ENCODE measurements at regions not wholly inside any gene's neighbourhood (a gene's known extent, or its start where the extent isn't known, plus 50 kb on each side); places are given as distances from the start of the nearest gene placed in this dataset.
"Not testable (repeated sequence)": the region's sequence is repeated elsewhere in the genome, so short reads cannot be mapped to it uniquely, and the experiment has no call there.

DNA sequence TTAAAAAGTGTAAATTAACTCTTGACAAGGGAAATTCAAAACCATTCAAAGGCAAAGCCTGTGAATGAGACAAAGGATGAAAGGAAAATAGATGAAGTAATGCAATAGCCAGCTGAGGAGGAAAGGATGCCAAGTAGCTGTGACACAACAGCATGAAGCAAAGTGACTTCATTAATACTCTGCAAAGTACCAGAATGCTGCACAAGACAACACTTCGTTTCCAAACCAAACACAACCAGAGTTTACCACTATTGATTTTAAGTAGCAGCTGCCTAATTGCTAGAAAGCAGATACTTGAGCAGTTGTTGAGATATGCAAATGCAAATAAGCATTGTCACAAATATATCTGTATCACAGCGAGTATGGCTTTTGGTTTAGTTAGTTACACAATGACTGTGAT is 54.7 kb upstream of the POMZP3 start:
- in situ Hi-C loops (cut with MboI; ENCODE audit: low pct_ligation_motif_present in 1 of 4, low pct_unique_long_range_greater_than_20kb in 1 of 4, low sequenced_read_pairs in 3 of 4); intact Hi-C loops (cut with DNase I; ENCODE audit: low total_unique reads): not testable (repeated sequence)
- WGBS, 2 donors (ENCODE audit: low coverage in 1 of 2), result 51 to 90% methylated on average over 2 of the region's 2 CpGs

DNA sequence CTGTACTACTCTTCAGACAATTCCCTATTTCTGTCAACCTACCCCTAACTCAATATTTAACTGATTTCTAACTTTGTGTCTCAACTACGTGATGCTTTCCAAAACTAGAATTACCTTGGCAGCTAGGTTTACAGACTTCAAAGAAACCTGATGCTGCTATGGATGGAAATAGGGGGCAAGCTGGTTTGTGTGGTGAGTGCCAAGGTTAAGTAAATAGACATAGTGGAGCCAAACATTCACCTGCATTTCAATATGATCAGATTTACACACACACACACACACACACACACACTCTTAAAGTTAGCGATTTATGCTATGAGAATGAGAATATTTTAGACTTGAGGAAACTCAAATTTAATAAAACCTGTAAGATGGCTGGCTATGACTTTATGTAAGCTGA is 52.1 kb upstream of the POMZP3 start:
- H3K4me3 ChIP-seq; H3K27me3 ChIP-seq; intact Hi-C loops (cut with DNase I; ENCODE audit: low total_unique reads); H3K36me3 ChIP-seq; H3K4me1 ChIP-seq; H3K9me3 ChIP-seq; H3K27ac ChIP-seq; in situ Hi-C loops (cut with MboI; ENCODE audit: low pct_ligation_motif_present in 1 of 4, low pct_unique_long_range_greater_than_20kb in 1 of 4, low sequenced_read_pairs in 3 of 4); DNase-seq: not testable (repeated sequence)
- 38 to 40% methylated on average over 1 to 2 of the region's 2 CpGs for WGBS, 2 donors (ENCODE audit: low coverage in 1 of 2)

More for the DNA sequence above, 54.7 kb upstream of the POMZP3 start:
- not testable (repeated sequence) for H3K4me1 ChIP-seq, H3K36me3 ChIP-seq, DNase-seq, H3K27me3 ChIP-seq, H3K27ac ChIP-seq, H3K9me3 ChIP-seq, H3K4me3 ChIP-seq

DNA sequence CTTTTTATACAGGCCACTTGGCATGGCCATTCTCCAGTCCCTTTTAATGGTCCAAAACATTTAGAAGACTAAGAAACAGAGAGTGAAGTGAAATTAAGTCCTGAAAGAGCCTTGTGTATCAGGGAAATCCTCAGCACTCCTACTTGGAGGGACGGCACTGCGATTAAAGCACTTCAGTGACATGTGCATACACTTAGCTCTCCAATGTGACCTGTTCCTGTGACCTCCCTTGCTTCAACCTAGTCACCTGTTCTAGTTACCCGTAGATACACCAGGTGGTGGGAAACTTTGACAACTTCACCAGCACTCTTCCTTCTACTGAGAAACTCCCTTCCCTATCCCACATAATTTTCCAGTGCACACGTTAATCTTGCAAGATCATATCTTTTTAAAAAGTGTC is 51.4 kb upstream of the POMZP3 start:
- intact Hi-C loops (cut with DNase I; ENCODE audit: low total_unique reads); in situ Hi-C loops (cut with MboI; ENCODE audit: low pct_ligation_motif_present in 1 of 4, low pct_unique_long_range_greater_than_20kb in 1 of 4, low sequenced_read_pairs in 3 of 4); H3K27ac ChIP-seq; H3K4me3 ChIP-seq; H3K9me3 ChIP-seq; H3K36me3 ChIP-seq; H3K4me1 ChIP-seq; H3K27me3 ChIP-seq; DNase-seq: not testable (repeated sequence)
- WGBS, 2 donors (ENCODE audit: low coverage in 1 of 2), result 84 to 91% methylated on average over 4 of the region's 4 CpGs

DNA sequence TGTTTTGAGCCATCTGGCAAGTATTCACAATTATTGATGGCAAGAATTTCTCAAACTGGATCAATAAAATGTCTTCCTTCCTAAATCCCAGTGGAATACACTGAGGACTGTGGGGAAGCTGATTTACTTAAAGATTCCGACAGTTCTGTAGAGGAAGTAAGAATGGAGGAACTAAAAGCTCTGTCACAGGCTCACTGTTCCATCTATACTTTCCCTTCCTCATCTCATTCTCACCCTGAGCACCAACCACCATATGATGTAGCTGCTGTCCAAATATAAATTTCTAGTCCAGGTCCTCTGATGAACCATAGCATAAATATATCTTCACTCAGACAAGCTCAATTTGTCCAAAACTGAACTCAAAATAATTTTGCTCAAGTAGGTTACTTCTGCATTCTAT is 49.8 kb upstream of the POMZP3 start:
- H3K4me1 ChIP-seq; H3K27me3 ChIP-seq; H3K27ac ChIP-seq; DNase-seq; in situ Hi-C loops (cut with MboI; ENCODE audit: low pct_ligation_motif_present in 1 of 4, low pct_unique_long_range_greater_than_20kb in 1 of 4, low sequenced_read_pairs in 3 of 4); H3K9me3 ChIP-seq; H3K4me3 ChIP-seq; H3K36me3 ChIP-seq; intact Hi-C loops (cut with DNase I; ENCODE audit: low total_unique reads): not testable (repeated sequence)
- WGBS, 2 donors (ENCODE audit: low coverage in 1 of 2), result 80% methylated on average over 1 of the region's 1 CpG; no CpG with 5 or more reads in 1 of the 2 donors

Small RNA genes lying in the stretch of these regions (small RNA-seq; reads per million reads assigned to genes)
- 0 reads per million in 4 donors for gene AC114737.2
